ENCODE measurements at regions not wholly inside any gene's neighbourhood (a gene's known extent, or its start where the extent isn't known, plus 50 kb on each side); places are given as distances from the start of the nearest gene placed in this dataset.
"Not testable (repeated sequence)": the region's sequence is repeated elsewhere in the genome, so short reads cannot be mapped to it uniquely, and the experiment has no call there.

- not testable (repeated sequence) for TF ChIP-seq CTCF (IDR thresholded peaks at IDR 0.05; ENCODE audit: extremely low read depth in 1 of 2, insufficient read depth in 1 of 2, low read depth in 1 of 2, low read length in 2 of 2); MAX (IDR thresholded peaks at IDR 0.05; ENCODE audit: insufficient read depth, insufficient read length)
Observed at GRCh38 chr2:91768997-91769396, 3077.5 kb downstream of the RPIA start.
